ENCODE measurements at regions not wholly inside any gene's neighbourhood (a gene's known extent, or its start where the extent isn't known, plus 50 kb on each side); places are given as distances from the start of the nearest gene placed in this dataset.

DNA sequence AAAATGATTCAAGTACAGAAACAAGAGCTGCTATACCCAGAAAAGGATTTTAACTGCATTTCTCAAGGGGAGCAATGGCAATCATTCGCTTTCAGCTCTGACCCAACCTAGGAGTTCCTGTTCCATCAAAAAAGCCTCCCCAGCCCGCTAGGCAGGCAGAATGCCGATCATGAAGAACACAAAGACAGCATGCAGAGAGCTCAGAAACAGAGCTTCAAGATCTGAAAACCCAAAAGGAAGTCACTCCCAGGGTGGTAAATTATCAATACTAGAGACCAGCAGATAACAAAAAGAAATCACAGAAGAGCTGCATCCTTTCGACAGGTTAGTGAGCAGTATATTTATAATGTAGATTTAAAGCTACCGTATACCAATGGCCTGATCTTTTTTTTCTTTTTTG is 84.8 kb upstream of the CRIM1 start:
- TF ChIP-seq, protein P1, sequence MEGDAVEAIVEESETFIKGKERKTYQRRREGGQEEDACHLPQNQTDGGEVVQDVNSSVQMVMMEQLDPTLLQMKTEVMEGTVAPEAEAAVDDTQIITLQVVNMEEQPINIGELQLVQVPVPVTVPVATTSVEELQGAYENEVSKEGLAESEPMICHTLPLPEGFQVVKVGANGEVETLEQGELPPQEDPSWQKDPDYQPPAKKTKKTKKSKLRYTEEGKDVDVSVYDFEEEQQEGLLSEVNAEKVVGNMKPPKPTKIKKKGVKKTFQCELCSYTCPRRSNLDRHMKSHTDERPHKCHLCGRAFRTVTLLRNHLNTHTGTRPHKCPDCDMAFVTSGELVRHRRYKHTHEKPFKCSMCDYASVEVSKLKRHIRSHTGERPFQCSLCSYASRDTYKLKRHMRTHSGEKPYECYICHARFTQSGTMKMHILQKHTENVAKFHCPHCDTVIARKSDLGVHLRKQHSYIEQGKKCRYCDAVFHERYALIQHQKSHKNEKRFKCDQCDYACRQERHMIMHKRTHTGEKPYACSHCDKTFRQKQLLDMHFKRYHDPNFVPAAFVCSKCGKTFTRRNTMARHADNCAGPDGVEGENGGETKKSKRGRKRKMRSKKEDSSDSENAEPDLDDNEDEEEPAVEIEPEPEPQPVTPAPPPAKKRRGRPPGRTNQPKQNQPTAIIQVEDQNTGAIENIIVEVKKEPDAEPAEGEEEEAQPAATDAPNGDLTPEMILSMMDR (IDR thresholded peaks at IDR 0.05) = no peak
- TF ChIP-seq POLR2A (IDR thresholded peaks at IDR 0.05) = no peak
- TF ChIP-seq POLR2AphosphoS5 (IDR thresholded peaks at IDR 0.05) = no peak
